Gastrocnemius medialis (tissue), 4 donors: ENCODE measurements at regions not wholly inside any gene's neighbourhood (a gene's known extent, or its start where the extent isn't known, plus 50 kb on each side); places are given as distances from the start of the nearest gene placed in this dataset.
A peak's percentile ranks its signal among the peaks of the same experiment; 100 is the strongest.

Source experiments
- ATAC-seq, 2 donors: fragments of 150-250 bp; one replicate each; pipeline ENCODE4 v1.9.1; 2016
- DNase-seq, 2 donors: peaks; one replicate each; pipeline ENCODE4 v3.0.0-alpha.2; 2019
- H3K27ac ChIP-seq, 4 donors: fragments of 200-600 bp; sonication (generic); 1 replicate in 1 of 4; 2 replicates in 3 of 4; pipeline ENCODE4 v1.5.1; 2016 to 2018; ENCODE audit warnings: mild to moderate bottlenecking in 2 of 4, moderate library complexity in 1 of 4
- H3K27me3 ChIP-seq, 3 donors: fragments of 200-600 bp; sonication (generic) in 2 of 3; 1 replicate in 1 of 3; 2 replicates in 2 of 3; pipeline versions ENCODE4 v1.5.1 to v1.6.0; 2016 to 2019; ENCODE audit warnings: mild to moderate bottlenecking in 1 of 3, moderate library complexity in 1 of 3
- H3K36me3 ChIP-seq, 2 donors: fragments of 200-600 bp; sonication (generic) in 1 of 2; one replicate each; pipeline ENCODE4 v1.5.1; 2017 to 2018
- H3K4me1 ChIP-seq, 2 donors: fragments of 200-600 bp; sonication (generic) in 1 of 2; one replicate each; pipeline ENCODE4 v1.5.1; 2016 to 2017; ENCODE audit warnings: mild to moderate bottlenecking in 2 of 2
- H3K4me3 ChIP-seq, 4 donors: fragments of 200-600 bp; sonication (generic) in 3 of 4; 1 replicate in 1 of 4; 2 replicates in 3 of 4; pipeline ENCODE4 v1.5.1; 2016 to 2019; ENCODE audit warnings: mild to moderate bottlenecking in 2 of 4
- H3K9me3 ChIP-seq, 3 donors: fragments of 200-600 bp; sonication (generic) in 2 of 3; 1 replicate in 1 of 3; 2 replicates in 2 of 3; pipeline ENCODE4 v1.5.1; 2016 to 2019
- POLR2A ChIP-seq, 2 donors: fragments of 450-650 bp; IDR thresholded peaks; one replicate each; pipeline ENCODE4 v1.6.1; 2017; ENCODE audit warnings: antibody characterized with exemption in 2 of 2, mild to moderate bottlenecking in 2 of 2, moderate library complexity in 2 of 2
- in situ Hi-C, 4 donors: fragments of 200-750 bp; cut with MboI; loops; one replicate each; pipeline versions ENCODE4 v1.15.0 to v1.8.0; 2017; ENCODE audit warnings: low sequenced_read_pairs in 4 of 4
- intact Hi-C: fragments of 100-400 bp; cut with DNase I; formaldehyde crosslinking; loops from one replicate; pipeline ENCODE4 v1.15.1; 2023; ENCODE audit warnings: low total_unique reads
- TF ChIP-seq, protein P1 (sequence below), 5 experiments: fragments of 450-650 bp in 3 of 5; fragments of 200-600 bp in 2 of 5; sonication (generic) in 2 of 5; IDR thresholded peaks in 4 of 5; conservative IDR thresholded peaks in 1 of 5; 1 replicate in 4 of 5; 2 replicates in 1 of 5; pipeline ENCODE4 v1.5.1; 2016 to 2019; ENCODE audit warnings: antibody characterized with exemption in 5 of 5, mild to moderate bottlenecking in 3 of 5, moderate library complexity in 3 of 5

- Histone ChIP-seq H3K4me3 (no peak overlapping the region), H3K27ac (no peak overlapping the region), H3K9me3 (no peaks in the 10 kb centered on the region), H3K36me3 (no peaks in the 10 kb centered on the region), H3K27me3 (no peaks in the 10 kb centered on the region), H3K4me1 (peaks cover 5 to 16% of the 10 kb centered on the region in 2 donors)
- DNase-seq (no peak), ATAC-seq (no peak)
- TF ChIP-seq, protein P1, sequence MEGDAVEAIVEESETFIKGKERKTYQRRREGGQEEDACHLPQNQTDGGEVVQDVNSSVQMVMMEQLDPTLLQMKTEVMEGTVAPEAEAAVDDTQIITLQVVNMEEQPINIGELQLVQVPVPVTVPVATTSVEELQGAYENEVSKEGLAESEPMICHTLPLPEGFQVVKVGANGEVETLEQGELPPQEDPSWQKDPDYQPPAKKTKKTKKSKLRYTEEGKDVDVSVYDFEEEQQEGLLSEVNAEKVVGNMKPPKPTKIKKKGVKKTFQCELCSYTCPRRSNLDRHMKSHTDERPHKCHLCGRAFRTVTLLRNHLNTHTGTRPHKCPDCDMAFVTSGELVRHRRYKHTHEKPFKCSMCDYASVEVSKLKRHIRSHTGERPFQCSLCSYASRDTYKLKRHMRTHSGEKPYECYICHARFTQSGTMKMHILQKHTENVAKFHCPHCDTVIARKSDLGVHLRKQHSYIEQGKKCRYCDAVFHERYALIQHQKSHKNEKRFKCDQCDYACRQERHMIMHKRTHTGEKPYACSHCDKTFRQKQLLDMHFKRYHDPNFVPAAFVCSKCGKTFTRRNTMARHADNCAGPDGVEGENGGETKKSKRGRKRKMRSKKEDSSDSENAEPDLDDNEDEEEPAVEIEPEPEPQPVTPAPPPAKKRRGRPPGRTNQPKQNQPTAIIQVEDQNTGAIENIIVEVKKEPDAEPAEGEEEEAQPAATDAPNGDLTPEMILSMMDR (IDR thresholded peaks at IDR 0.05 in 4 of 5, conservative IDR thresholded peaks at IDR 0.05 in 1 of 5): no peak
- TF ChIP-seq POLR2A (IDR thresholded peaks at IDR 0.05): no peak
- in situ Hi-C loops (no loop called here), intact Hi-C loops (no loop called here)
These were observed 77.5 kb downstream of the MID1IP1 start for GRCh38 chrX:38878641-38879340.

DNA sequence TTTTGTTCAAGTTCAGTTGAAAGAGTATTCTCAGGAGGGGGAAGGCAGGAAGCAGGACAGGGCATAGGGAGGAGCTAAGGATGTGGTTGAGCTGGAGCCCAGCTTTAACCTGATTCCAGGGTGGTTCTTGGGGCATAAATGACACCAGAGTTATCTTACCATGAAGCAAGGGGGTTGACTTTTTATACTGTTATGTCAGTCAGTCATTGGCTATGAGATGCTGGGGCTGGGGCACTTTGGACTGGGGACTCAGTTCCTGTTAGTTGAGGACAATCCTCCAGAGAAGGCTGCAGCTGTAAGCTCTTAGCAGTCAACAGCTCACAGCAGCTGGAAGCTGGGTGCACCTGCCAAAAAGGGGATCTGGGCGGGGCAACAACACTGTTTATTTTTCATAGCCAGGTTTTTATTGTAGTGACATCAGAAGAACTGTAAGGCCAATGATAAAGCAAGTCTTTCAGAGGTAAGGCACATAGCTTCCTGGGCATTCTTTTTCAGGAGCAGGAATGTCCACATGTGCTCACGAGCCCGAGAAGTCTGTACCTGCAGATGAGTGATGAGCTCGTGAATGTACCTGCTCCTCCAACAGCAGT, 78.5 kb downstream of the MID1IP1 start:
- no peak overlapping the region for H3K4me3 ChIP-seq
- no peak for TF ChIP-seq POLR2A (IDR thresholded peaks at IDR 0.05)
- TF ChIP-seq, protein P1 (IDR thresholded peaks at IDR 0.05 in 4 of 5, conservative IDR thresholded peaks at IDR 0.05 in 1 of 5): no peak
- ATAC-seq (peak; percentile 33 to 40), DNase-seq (peak in 1 of 2 donors; percentile 47)
- H3K9me3 ChIP-seq: no peaks in the 10 kb centered on the region
- H3K27me3 ChIP-seq: no peaks in the 10 kb centered on the region
- peaks cover 5 to 16% of the 10 kb centered on the region in 2 donors for H3K4me1 ChIP-seq
- H3K36me3 ChIP-seq: no peaks in the 10 kb centered on the region
- peak overlapping the region; percentile 41 to 69 (median 58) for H3K27ac ChIP-seq
- intact Hi-C loops: no loop called here
- in situ Hi-C loops: no loop called here

DNA sequence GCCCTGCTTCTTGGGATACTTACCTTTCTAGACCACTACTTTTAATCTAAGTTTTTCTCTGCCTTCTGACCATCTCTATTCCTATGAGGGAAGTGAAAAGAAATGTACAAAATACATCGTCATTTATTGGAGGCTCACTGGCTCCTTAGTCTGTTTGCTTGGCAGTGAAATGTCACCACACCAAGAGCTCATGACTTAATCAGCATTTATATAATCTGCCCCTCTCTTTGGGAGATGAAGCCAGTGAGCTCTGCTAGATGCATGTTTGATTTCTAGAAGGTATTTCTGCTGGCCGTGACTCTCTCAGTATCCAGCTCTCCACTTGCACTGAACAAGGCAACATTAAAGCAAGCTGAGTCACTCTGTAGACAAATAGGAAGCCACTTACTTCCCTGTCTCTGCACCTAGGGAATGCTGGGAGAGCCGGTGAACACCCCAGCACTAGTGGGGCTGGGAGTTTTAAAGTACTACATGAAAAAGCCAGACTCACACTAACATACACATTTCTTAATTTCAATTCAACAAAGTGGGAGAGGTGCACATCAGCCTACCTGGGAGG, 79.1 kb downstream of the MID1IP1 start:
- Histone ChIP-seq H3K27ac (peak overlapping the region; percentile 41 to 69 (median 58)), H3K9me3 (no peaks in the 10 kb centered on the region), H3K36me3 (no peaks in the 10 kb centered on the region), H3K27me3 (no peaks in the 10 kb centered on the region), H3K4me1 (peaks cover 5 to 16% of the 10 kb centered on the region in 2 donors), H3K4me3 (no peak overlapping the region)
- ATAC-seq (peak; percentile 85 to 86), DNase-seq (no peak)
- in situ Hi-C loops (no loop called here), intact Hi-C loops (no loop called here)
- TF ChIP-seq POLR2A (IDR thresholded peaks at IDR 0.05): no peak

DNA sequence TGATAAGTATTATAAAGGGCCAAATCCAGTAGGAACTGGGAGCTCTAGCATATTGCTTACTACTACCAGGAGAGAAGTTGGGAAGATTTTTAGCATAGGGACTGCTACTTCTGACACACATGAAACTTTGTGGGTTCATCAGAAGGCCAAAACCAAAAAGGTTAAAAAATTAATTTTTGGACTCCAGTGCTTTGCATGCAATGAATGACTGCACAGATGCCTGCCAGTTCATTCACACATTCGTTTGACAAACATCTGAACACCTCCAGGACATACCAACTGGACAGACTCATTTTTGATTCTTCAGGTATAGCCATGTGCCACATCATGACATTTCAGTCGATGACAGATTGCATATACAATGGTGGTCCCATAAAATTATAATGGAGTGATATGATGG, 79.8 kb downstream of the MID1IP1 start:
- no peak for DNase-seq
- no peaks in the 10 kb centered on the region for H3K27me3 ChIP-seq
- no peaks in the 10 kb centered on the region for H3K9me3 ChIP-seq
- peak overlapping the region; percentile 41 to 69 (median 58) for H3K27ac ChIP-seq
- ATAC-seq: no peak
- H3K36me3 ChIP-seq: no peaks in the 10 kb centered on the region
- H3K4me3 ChIP-seq: no peak overlapping the region
- TF ChIP-seq, protein P1 (IDR thresholded peaks at IDR 0.05 in 4 of 5, conservative IDR thresholded peaks at IDR 0.05 in 1 of 5): no peak
- TF ChIP-seq POLR2A (IDR thresholded peaks at IDR 0.05): no peak
- intact Hi-C loops: no loop called here
- H3K4me1 ChIP-seq: peaks cover 5 to 16% of the 10 kb centered on the region in 2 donors
- in situ Hi-C loops: no loop called here

GRCh38 chrX:38881727-38882126, 80.5 kb downstream of the MID1IP1 start:
- intact Hi-C loops (no loop called here), in situ Hi-C loops (no loop called here)
- ATAC-seq (no peak), DNase-seq (no peak)
- no peak for TF ChIP-seq POLR2A (IDR thresholded peaks at IDR 0.05)
- no peaks in the 10 kb centered on the region for H3K36me3 ChIP-seq
- no peaks in the 10 kb centered on the region for H3K27me3 ChIP-seq
- no peak overlapping the region for H3K4me3 ChIP-seq
- peaks cover 5 to 16% of the 10 kb centered on the region in 2 donors for H3K4me1 ChIP-seq
- H3K27ac ChIP-seq: no peak overlapping the region
- no peaks in the 10 kb centered on the region for H3K9me3 ChIP-seq
